ENCODE measurements at regions not wholly inside any gene's neighbourhood (a gene's known extent, or its start where the extent isn't known, plus 50 kb on each side); places are given as distances from the start of the nearest gene placed in this dataset.
"Not testable (repeated sequence)": the region's sequence is repeated elsewhere in the genome, so short reads cannot be mapped to it uniquely, and the experiment has no call there.

DNA sequence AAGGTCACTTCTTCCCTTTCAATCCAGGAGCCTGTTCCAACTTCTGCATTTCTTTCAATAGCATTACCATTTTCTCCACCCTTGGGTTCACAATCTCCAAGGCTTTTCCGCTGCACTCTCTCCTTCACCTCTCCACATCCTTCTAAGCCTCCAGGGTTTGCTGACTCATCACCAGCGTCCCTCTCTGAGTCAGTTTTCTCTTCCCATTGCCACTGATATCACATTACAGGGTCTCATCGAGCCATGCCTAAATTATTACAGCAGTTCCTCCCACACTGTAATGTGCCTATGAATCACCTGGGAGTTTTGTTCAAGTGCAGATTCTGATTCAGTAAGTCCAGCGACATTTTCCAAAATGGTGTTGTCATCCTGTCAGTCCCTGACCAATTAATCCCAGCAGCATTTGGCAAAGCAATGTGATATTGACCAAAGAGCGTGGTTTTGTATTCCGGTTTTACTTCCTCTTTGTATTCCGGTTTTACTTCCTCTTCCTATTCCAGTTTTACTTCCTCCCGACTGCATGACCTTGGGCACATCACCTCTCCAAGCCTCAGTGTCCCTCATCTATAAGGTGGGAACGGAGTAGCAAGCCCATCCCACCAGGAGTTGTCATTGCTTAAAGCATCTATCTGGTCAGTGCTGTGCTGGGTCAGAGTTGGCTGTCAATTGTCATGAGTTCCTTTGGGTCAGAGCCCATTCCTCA, 208.3 kb upstream of the NBPF12 start:
- not testable (repeated sequence) for H4K8ac ChIP-seq (ENCODE audit: low read depth, low read length); H2BK15ac ChIP-seq (ENCODE audit: low read length); H3K4me1 ChIP-seq (ENCODE audit: control insufficient read depth in 2 of 2, insufficient read depth in 1 of 2, low read depth in 1 of 2, low read length in 2 of 2); H2AK5ac ChIP-seq (ENCODE audit: low read depth, low read length); H2BK12ac ChIP-seq (ENCODE audit: low read length); H3K9ac ChIP-seq (ENCODE audit: low read depth, low read length, poor library complexity); H3K4me2 ChIP-seq (ENCODE audit: insufficient read depth, low read length, poor library complexity, severe bottlenecking); H3K36me3 ChIP-seq (replicated peaks in 1 of 2; ENCODE audit: control insufficient read depth in 2 of 2, insufficient read depth in 2 of 2, low read length in 2 of 2); H3K9me3 ChIP-seq (replicated peaks in 1 of 2; ENCODE audit: control insufficient read depth in 2 of 2, insufficient read depth in 1 of 2, low read depth in 1 of 2, low read length in 2 of 2); H3K79me1 ChIP-seq (ENCODE audit: low read depth, low read length); H4K91ac ChIP-seq (ENCODE audit: low read depth, low read length, poor library complexity); H3K23ac ChIP-seq (ENCODE audit: low read depth, low read length, poor library complexity); H3K27me3 ChIP-seq (ENCODE audit: control insufficient read depth in 3 of 3, insufficient read depth in 3 of 3, low read depth in 1 of 3, low read length in 3 of 3); DNase-seq (ENCODE audit: low spot score); H2BK120ac ChIP-seq (ENCODE audit: low read depth, low read length); H3K18ac ChIP-seq (ENCODE audit: low read length); H3K14ac ChIP-seq (ENCODE audit: low read length); H2AFZ ChIP-seq (ENCODE audit: low read length); H3K4ac ChIP-seq (ENCODE audit: low read length); H2BK5ac ChIP-seq (ENCODE audit: low read length); H3K4me3 ChIP-seq (ENCODE audit: low read length in 2 of 2); H3K27ac ChIP-seq (replicated peaks; ENCODE audit: low read length)
- WGBS, 2 donors (ENCODE audit: extremely low coverage in 2 of 2, insufficient read length in 2 of 2, insufficient replicate concordance in 1 of 2): no CpG with 5 or more reads among the region's 9 CpGs

DNA sequence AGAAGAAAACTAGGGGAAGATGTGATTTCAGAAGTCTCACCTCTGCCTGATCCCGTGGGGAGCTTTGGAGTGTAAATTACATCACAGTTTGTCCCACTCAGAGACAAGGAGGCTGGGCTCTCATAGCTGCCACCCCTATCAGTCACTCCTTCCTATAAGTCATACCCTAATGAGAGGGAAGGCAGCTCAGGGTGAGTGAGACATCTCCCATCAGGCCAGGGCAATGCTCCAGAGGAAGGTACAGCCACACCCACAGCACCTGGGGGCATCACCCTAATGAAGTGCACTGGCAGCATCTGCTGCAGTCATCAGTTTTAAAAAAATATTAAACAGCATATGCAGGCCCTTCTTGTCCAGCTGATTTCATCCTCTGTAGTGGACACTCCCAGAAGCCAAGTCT, 223.1 kb upstream of the NBPF12 start:
- H2BK120ac ChIP-seq (ENCODE audit: low read depth, low read length); H3K36me3 ChIP-seq (replicated peaks in 1 of 2; ENCODE audit: control insufficient read depth in 2 of 2, insufficient read depth in 2 of 2, low read length in 2 of 2); H3K23ac ChIP-seq (ENCODE audit: low read depth, low read length, poor library complexity); H3K27ac ChIP-seq (replicated peaks; ENCODE audit: low read length); H4K91ac ChIP-seq (ENCODE audit: low read depth, low read length, poor library complexity); H3K4ac ChIP-seq (ENCODE audit: low read length); H3K14ac ChIP-seq (ENCODE audit: low read length); H2BK15ac ChIP-seq (ENCODE audit: low read length); H2AFZ ChIP-seq (ENCODE audit: low read length); H3K4me2 ChIP-seq (ENCODE audit: insufficient read depth, low read length, poor library complexity, severe bottlenecking); H2AK5ac ChIP-seq (ENCODE audit: low read depth, low read length); H2BK5ac ChIP-seq (ENCODE audit: low read length); H2BK12ac ChIP-seq (ENCODE audit: low read length); DNase-seq (ENCODE audit: low spot score); H3K18ac ChIP-seq (ENCODE audit: low read length); H3K9ac ChIP-seq (ENCODE audit: low read depth, low read length, poor library complexity); H3K4me1 ChIP-seq (ENCODE audit: control insufficient read depth in 2 of 2, insufficient read depth in 1 of 2, low read depth in 1 of 2, low read length in 2 of 2); H3K9me3 ChIP-seq (replicated peaks in 1 of 2; ENCODE audit: control insufficient read depth in 2 of 2, insufficient read depth in 1 of 2, low read depth in 1 of 2, low read length in 2 of 2); H3K27me3 ChIP-seq (ENCODE audit: control insufficient read depth in 3 of 3, insufficient read depth in 3 of 3, low read depth in 1 of 3, low read length in 3 of 3); H3K79me1 ChIP-seq (ENCODE audit: low read depth, low read length); H4K8ac ChIP-seq (ENCODE audit: low read depth, low read length); H3K4me3 ChIP-seq (ENCODE audit: low read length in 2 of 2): not testable (repeated sequence)
- WGBS, 2 donors (ENCODE audit: extremely low coverage in 2 of 2, insufficient read length in 2 of 2, insufficient replicate concordance in 1 of 2): no CpG with 5 or more reads among the region's 1 CpG

DNA sequence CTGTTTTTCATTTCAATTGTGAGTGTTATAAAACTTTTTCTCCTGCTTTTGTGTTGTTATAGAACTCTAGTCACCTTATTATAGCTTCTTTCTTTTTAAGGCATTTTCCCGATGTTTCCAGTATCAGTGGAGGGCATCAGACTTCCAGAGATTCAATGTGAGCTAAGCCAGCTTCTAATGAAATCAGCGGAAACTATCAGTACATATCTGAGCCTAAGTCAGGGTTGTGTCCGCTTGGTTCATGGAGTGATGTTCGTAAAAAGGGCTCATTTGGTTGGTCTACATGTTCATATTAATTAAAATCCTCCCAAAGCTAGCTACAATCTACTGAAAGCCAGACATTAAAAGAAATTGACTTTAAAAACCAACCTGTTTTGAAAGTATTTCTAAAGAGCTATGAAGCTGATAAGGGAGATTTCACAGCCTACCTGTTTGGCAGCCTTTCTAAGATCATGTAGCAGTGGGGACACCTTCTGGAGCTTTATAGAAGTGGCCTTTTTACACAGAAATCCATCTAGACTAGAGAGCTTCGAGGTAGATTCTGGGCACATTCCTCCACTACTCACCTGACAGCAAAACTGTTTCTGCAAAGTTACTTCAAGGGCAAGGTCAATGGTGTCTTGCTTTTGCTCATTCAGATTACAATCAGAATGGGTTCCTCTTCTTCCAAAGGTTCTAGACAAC, 227.1 kb upstream of the NBPF12 start:
- not testable (repeated sequence) for H2BK15ac ChIP-seq (ENCODE audit: low read length); H2AK5ac ChIP-seq (ENCODE audit: low read depth, low read length); H3K4me1 ChIP-seq (ENCODE audit: control insufficient read depth in 2 of 2, insufficient read depth in 1 of 2, low read depth in 1 of 2, low read length in 2 of 2); H3K4me3 ChIP-seq (ENCODE audit: low read length in 2 of 2); H3K27me3 ChIP-seq (ENCODE audit: control insufficient read depth in 3 of 3, insufficient read depth in 3 of 3, low read depth in 1 of 3, low read length in 3 of 3); H3K9me3 ChIP-seq (replicated peaks in 1 of 2; ENCODE audit: control insufficient read depth in 2 of 2, insufficient read depth in 1 of 2, low read depth in 1 of 2, low read length in 2 of 2); H2BK120ac ChIP-seq (ENCODE audit: low read depth, low read length); H4K91ac ChIP-seq (ENCODE audit: low read depth, low read length, poor library complexity); H4K8ac ChIP-seq (ENCODE audit: low read depth, low read length); H3K4me2 ChIP-seq (ENCODE audit: insufficient read depth, low read length, poor library complexity, severe bottlenecking); H3K18ac ChIP-seq (ENCODE audit: low read length); H2BK5ac ChIP-seq (ENCODE audit: low read length); H3K79me1 ChIP-seq (ENCODE audit: low read depth, low read length); H2AFZ ChIP-seq (ENCODE audit: low read length); H3K23ac ChIP-seq (ENCODE audit: low read depth, low read length, poor library complexity); H3K14ac ChIP-seq (ENCODE audit: low read length); H3K4ac ChIP-seq (ENCODE audit: low read length); H2BK12ac ChIP-seq (ENCODE audit: low read length); H3K27ac ChIP-seq (replicated peaks; ENCODE audit: low read length); H3K36me3 ChIP-seq (replicated peaks in 1 of 2; ENCODE audit: control insufficient read depth in 2 of 2, insufficient read depth in 2 of 2, low read length in 2 of 2); H3K9ac ChIP-seq (ENCODE audit: low read depth, low read length, poor library complexity)
- WGBS, 2 donors (ENCODE audit: extremely low coverage in 2 of 2, insufficient read length in 2 of 2, insufficient replicate concordance in 1 of 2): no CpG with 5 or more reads among the region's 5 CpGs
- DNase-seq (ENCODE audit: low spot score): peak; percentile 14

DNA sequence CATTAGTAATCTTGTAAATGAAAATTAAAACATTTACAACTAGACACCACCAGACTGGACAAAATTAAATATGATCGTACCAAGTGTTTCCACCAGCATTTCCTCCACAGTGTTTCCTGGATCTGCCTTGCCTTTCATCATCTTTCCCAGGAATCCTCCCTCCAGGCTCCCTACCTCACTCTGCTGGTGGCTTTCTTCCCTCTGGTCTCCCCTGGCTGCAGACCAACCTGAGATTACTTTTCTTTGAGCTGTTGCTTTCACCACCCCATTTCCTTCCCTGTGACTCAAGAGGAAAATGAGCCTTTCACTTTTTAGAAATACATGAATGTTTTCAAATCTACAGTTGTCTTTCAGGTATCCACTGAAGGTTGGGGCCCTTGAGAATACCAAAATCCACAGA, 228.8 kb upstream of the NBPF12 start:
- not testable (repeated sequence) for H2BK15ac ChIP-seq (ENCODE audit: low read length); H3K27ac ChIP-seq (replicated peaks; ENCODE audit: low read length); H3K18ac ChIP-seq (ENCODE audit: low read length); H2BK120ac ChIP-seq (ENCODE audit: low read depth, low read length); H3K9me3 ChIP-seq (replicated peaks in 1 of 2; ENCODE audit: control insufficient read depth in 2 of 2, insufficient read depth in 1 of 2, low read depth in 1 of 2, low read length in 2 of 2); H3K4me2 ChIP-seq (ENCODE audit: insufficient read depth, low read length, poor library complexity, severe bottlenecking); H3K14ac ChIP-seq (ENCODE audit: low read length); H3K23ac ChIP-seq (ENCODE audit: low read depth, low read length, poor library complexity); H4K91ac ChIP-seq (ENCODE audit: low read depth, low read length, poor library complexity); H2AFZ ChIP-seq (ENCODE audit: low read length); H4K8ac ChIP-seq (ENCODE audit: low read depth, low read length); H3K79me1 ChIP-seq (ENCODE audit: low read depth, low read length); H3K9ac ChIP-seq (ENCODE audit: low read depth, low read length, poor library complexity); H3K27me3 ChIP-seq (ENCODE audit: control insufficient read depth in 3 of 3, insufficient read depth in 3 of 3, low read depth in 1 of 3, low read length in 3 of 3); H2BK5ac ChIP-seq (ENCODE audit: low read length); DNase-seq (ENCODE audit: low spot score); H2BK12ac ChIP-seq (ENCODE audit: low read length); H3K36me3 ChIP-seq (replicated peaks in 1 of 2; ENCODE audit: control insufficient read depth in 2 of 2, insufficient read depth in 2 of 2, low read length in 2 of 2); H3K4ac ChIP-seq (ENCODE audit: low read length); H3K4me3 ChIP-seq (ENCODE audit: low read length in 2 of 2); H3K4me1 ChIP-seq (ENCODE audit: control insufficient read depth in 2 of 2, insufficient read depth in 1 of 2, low read depth in 1 of 2, low read length in 2 of 2); H2AK5ac ChIP-seq (ENCODE audit: low read depth, low read length)
- no CpG with 5 or more reads among the region's 1 CpG for WGBS, 2 donors (ENCODE audit: extremely low coverage in 2 of 2, insufficient read length in 2 of 2, insufficient replicate concordance in 1 of 2)
